NCI-H2196 (cell line): ENCODE measurements at regions not wholly inside any gene's neighbourhood (a gene's known extent, or its start where the extent isn't known, plus 50 kb on each side); places are given as distances from the start of the nearest gene placed in this dataset.

Experiments
- DNase-seq: peaks from one replicate; lab custom pipeline; 2025; ENCODE audit not compliant: unreplicated experiment; lab: John Stamatoyannopoulos, UW

DNA sequence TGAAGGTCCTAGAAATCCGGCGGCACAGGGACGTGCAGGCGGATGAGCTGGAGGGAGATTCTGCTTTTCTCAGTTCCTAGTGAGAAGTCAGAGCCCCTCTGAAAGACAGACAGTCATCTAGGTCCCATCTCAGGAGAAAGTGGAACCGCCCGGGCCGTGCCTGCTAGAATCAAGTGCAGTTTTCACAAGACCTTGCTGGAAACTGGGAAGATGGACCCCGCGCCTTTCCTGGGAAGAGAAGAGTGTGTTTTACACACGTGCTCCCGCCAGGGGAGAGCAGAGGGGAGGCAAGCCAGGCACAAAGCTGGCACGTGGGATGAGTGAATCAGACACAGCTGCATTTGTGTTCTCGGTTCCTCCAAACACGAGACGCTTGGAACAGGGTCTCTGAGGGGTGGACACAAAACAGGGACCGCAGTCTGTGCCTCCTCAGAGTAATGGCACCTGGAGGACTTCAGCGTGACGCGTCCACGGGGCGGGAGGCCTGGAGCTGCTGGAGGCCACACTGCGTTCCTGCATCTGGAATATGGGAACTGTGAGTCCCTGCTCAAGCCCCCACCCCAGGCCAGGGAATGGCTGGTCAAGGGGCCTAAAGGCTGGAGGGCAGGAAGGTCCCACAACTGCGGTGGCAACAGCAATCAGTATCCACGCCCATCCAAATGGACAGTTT lies 218.3 kb downstream of the BRD1 start:
- DNase-seq = no peak

DNA sequence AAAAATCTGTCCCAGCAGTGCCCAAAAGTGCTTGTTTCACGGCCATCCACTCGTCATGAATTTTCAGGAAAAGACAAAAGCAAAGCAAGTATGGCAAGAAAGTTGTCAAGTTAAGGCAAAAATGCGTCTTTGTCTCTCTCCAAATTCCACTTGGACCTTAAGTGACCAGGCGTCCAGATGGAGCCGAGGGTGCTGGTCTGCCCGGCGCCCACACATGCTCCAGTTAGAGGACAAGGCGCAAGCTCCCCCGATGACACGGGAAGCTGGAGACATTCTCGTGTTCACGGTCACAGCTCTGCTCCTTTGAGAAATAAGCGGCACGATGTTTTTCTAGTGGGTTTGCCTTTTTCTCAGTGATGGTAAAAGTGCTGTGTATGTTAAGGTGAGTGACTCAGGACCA lies 219.0 kb downstream of the BRD1 start:
- no peak for DNase-seq

DNA sequence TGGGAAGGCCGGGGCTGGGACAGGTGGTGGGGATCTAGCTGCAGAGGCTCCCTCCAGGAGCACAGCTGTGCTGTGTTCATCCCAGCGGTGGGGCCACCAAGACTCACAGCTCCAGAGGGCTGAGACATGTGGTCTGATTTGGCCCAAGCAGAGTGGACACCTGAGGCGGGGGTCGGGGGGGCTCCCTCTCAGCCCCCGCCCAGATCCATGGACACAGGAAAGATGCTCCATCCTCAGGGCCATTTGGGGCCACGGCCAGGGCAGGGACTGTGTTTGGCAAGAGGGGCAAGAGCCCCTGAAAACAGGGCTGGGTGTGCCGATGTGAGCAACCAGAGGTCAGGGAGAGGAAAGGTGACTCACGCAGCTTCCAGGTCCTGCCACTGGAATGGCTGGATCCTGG lies 219.4 kb downstream of the BRD1 start:
- no peak for DNase-seq

DNA sequence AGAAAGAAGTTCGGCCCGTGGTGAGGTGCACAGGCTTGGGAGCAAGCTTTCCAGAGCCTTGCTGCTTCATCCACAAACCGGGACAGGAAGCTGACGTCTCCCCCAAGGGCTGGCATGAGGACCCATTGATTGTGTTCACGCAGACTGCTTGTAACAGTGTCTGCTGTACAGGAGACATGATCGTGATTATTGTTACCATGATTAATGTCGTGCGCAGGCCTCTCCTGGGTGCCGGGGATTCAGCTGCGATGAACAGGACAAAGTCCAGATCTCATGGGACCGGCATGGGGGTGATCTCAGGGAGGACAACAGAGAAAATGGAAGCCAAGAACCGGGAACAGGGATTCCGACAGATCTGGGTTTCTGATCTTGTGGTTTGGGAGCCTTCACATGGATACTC lies 219.9 kb downstream of the BRD1 start:
- DNase-seq = no peak

DNA sequence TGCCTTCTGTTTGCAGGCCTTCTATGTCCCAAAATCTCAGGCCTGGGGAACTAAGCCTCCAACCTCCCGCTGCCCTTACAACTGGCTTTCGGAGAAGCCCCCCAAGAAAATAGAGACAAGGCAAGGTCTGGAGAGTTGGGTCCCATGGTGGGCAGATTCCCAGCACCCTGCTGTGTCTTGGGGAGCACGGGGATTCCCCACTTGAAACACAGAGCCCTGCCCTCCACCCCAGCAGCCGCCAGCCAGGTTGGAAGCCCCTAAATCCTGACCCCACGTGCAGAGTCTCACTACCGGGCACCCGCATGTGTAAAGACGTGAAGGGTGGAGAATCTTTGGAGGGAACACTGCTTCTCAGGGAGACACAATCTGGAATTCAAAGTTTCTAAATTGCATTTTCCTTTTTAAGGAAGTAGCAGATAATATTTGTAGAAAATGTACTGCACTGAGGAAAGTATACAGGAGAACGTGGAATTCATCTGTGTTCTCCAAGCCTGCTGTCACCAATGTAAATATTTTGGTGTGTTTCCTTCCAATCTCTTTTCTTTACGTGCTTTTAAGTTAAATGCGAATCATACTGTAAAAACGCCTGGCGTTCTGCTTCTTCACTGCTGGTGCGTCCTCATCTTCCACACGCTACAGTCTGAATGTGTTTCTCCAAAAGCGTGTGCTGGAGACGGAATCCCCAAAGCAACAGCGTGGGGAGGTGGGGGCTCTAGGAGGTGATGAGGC lies 220.9 kb downstream of the BRD1 start:
- DNase-seq = no peak

DNA sequence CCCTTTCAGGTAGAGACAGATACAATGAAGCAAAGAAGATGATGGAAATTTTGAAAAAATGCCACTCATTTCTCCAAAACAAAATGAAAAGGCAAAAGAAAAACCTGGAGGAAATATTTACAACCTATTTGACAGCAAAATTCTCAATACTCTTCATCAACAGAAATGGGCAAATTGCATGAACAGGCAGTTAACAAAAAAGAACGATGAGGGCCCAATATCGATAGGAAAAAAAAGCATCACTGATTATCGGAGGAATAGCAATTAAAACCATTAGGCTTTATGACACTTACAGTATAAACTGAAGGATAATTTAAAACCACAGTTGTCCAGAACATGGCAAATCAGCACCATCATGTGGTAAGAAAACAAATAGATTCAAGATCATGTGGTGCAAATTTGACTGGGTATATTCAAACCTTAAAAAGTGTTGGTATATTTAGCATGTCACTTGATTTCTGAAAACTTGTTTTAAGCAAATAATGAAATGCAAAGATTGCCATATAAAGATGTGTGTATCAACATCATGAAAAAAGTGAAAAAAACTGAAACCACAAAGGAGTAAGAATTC lies 222.9 kb downstream of the BRD1 start:
- DNase-seq = no peak

DNA sequence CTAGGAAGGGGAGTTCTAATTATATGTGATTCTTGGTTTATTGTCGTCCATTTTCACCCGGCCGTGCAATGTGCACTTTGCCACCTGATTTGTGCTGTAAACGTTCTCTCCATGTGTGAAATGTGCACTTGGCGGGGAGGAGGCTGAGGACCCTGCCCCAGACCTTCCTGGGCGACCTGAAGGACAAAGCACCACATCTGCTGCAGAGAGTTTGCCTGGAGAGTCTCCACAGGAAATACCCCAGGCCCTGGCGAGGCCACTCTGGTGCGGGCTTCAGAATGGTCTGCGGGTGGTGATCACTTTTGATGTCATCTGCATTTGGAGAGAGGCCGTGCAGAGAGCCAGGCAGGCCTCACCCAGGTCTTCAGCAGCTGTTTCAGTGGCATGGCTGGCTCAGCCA lies 224.7 kb downstream of the BRD1 start:
- DNase-seq = no peak

DNA sequence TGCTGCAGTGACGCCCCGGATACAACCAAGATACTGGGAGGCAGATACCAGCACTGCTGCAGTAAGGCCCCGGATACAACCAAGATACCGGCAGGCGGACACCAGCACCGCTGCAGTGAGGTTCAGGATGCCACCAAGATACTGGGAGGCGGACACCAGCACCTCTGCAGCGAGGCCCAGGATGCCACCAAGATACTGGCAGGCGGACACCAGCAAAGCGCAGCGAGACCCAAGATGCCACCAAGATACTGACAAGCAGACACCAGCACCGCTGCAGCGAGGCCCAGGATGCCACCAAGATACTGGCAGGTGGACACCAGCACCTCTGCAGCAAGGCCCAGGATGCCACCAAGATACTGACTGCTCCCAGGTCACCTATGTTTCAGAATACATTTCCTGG lies 225.2 kb downstream of the BRD1 start:
- DNase-seq = no peak

DNA sequence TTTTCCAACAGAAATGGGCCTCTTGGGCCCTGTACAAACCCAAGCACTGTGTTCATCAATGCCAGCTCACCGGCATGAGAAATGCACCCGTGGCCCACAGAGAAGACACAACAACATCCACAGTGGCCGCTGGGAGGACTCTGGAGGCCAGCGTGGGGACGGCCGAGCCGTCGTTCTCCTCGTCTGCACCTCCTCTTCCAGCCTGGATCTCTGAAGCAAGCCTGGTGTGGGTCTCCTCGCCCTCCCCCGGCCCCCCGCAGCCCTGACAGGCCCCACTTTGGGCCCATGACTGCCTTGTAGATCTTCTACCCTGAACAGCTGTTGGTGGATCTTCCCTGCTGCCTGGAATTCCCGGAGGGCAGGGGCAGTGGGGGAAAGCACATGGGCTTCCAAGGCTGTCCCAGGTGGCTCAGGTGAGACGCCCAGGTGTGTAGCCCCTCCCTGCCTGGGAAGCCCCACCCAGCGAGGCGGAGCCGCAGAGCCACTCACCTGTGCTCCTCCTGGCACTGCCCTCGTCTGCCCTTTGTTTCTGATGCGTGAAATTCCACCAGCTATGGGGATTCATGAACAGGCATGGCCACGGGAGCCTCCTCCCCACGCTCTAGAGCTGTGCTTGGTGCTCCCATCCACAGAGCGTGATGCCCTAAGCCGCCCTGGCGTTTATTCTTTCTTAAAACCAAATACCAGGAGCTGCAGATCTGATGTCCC lies 225.9 kb downstream of the BRD1 start:
- no peak for DNase-seq

DNA sequence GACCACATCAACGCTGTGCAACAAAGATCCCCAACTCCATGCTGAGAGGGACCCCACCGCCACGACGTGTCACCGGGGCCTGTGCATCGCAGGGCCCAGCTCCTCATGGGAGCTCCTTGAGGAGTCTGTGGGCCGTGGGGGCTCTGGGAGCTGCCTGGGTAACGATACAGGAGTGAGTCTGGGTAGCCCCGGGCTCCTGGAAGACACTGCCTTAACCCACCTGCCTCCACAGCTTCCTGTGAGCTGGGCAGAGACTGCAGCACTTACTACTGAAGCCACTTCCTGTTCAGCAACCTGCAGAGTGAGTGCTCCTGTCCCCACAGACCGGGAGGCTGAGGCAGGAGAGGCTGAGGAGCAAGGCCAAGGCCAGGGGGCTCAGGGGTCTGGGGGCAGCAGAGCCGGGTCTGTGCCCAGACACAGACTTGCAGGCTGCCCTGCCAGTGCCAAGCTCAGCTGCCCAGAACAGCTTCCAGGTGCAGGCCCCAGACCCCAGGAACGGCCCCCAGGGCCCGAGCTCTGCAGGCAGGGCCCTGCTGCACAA lies 226.7 kb downstream of the BRD1 start:
- DNase-seq = no peak

DNA sequence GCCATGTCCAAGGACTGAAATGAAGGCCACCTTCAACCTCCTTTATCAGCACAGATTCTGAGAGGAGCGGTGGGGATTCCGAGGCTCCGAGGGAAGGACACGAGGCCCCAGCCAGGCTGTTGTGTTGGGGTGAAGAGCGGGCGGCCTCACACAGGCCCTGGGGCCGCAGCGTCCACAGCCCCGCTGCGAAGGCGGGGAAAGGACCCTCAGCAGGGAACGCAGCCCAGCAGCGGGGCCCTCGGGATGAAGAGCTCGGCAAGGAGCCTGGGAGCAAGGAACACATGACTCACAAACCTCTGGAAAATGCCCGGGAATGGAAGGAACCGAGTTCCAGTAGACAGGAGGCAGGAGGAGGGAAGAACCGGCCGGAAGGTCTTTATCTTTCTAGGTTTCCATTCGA lies 227.2 kb downstream of the BRD1 start:
- no peak for DNase-seq

DNA sequence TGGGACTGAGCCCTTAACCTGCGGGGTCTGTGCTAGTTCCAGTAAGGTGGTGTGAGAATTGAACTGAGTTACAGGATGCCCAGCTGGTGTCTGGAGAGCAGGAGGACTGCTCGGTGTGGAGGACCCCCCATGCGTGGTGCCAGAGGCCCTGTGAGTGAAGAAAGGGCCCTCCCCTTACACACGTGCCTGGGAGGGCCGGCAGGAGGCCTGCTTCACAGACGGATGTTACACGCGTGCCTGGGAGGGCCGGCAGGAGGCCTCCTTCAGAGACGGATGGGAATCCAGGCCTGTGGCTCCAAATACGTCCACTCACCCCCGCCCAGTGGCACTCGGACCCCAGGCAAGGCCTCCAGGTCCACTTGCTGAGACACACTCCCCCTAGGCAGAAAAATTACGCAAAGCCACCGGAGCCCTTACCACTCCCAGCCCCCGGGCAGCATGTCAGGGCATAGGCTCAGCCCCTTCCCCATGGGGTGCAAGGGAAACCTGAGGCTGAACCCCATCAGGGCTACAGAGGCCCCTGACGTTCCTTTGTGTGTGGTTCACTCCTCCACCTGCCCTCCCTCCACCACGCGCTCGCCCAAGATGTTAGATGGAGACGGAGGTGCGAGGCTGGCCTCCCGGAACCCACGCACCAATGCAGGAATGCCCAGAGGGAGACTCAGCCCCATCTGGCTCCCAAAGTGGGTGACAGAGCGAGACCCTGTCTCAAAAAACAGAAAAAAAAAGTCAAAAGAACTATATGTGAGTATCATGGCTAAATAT lies 227.8 kb downstream of the BRD1 start:
- no peak for DNase-seq

DNA sequence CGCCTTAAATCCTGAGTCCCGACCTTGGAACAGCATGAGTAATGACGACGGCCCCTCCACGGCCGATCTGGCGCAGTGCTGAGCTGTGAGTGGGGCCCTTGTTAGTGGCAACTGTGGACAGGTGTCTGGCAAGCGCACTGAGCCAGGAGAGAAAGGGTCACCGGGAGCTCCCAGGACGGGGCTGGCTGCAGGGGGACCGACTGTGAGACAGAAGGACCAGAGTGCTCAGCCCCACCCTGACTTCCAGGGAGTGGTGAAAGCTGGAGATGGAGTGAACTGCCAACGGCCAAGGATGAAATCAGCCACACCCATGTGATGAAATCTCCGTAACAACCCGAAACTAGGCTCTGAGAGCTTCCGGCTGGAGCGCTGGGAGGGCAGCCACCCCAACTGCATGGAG lies 228.6 kb downstream of the BRD1 start:
- no peak for DNase-seq

DNA sequence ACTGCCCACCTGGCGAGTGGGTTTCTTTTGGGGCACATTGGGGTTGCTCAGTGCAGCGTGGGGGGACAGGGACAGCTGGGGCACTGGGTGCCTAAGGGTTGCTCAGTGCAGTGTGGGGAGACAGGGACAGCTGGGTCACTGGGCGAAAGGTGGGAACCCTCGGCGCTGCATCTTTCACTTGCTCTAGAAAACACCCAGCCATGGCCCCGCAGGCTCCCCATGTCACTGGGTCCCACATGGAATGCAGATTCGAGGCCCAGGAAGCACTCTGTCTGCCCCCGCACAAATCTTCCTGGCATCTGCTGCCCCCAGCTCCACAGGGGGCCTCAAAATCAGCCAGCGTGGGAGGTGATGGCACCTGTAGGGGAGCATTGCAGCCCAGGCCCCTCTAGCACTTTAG lies 229.3 kb downstream of the BRD1 start:
- no peak for DNase-seq

DNA sequence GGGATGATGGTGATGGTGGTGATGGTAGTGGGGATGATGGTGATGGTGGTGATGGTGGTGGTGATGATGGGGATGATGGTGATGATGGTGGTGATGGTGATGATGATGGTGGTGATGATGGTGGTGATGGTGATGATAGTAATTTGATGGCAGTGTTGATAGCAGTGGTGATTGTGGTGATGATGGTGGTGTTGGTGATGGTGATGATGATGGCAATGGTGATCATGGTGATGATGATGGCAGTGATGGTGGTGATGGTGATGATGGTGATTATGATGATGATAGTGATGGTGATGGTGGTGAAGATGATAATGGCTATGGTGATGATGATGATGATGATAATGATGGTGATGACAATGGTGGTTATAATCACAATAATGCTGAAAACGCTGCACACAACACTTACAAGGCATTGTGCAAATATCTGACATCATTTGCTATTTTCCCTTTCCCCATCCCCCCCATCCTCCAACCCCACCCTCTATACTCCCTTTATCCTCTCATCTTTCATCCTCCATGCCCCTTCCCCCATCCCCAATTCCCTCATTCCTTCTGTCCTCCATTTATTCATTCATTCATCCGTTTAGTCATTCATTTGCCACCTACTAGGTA lies 230.1 kb downstream of the BRD1 start:
- no peak for DNase-seq

DNA sequence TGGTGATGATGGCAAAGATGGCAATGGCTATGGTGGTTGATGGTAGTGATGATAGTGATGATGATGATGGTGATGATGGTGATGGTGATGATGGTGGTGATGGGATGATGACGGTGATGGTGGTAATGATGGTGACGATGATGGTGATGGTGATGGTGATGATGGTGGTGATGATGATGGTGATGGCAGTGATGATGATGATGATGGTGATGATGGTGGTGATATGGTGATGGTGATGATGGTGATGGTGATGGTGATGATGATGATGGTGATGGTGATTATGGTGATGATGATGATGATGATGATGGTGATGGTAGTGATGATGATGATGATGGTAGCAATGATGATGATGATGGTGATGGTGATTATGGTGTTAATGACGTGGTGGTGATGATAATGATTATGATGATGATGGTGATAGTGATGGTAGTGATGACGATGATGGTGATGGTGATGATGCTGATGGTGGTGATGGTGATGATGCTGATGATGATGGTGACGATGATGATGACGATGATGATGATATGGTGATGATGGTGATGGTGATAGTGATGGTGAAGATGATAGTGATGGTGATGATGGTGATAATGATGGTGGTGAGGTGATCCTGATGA lies 232.1 kb downstream of the BRD1 start:
- DNase-seq = no peak

DNA sequence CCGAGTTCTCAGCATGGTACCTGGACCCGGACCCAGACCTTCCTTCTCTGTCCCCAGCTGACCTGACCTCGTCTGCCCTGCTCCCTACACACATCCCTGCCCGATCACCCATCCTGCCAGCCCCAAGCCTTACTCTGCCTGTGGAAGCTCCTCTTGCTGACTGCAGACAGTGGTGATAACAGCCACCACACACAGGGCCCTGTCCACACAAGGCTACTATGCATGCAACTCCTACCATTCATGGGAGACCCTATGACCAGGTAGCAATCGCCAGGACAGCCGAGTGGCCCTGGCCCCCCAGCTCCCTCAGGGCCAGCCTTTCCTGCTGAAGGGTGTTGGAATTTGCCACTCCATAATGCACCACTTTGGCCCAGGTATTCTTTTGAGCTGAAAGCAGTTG lies 233.6 kb downstream of the BRD1 start:
- no peak for DNase-seq

DNA sequence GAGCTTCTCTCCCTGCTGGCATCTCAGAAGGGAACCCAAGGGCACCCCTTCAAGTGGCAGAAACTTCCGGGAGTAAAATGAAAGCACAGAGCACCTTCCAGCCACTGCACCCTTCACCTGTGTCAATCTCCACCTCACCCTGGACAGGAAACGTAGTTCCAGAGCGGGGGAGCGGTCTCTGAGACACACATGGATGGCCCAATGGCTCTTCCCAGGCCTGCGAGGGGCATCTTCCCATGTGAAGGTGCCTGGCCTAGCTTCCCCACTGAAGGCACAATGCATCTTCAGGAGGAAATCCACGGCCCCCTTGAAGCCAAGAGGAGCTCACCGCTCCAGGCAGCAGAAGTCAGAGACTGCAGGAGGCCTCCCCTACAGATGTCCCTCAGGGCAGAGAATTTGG lies 234.2 kb downstream of the BRD1 start:
- DNase-seq = no peak

DNA sequence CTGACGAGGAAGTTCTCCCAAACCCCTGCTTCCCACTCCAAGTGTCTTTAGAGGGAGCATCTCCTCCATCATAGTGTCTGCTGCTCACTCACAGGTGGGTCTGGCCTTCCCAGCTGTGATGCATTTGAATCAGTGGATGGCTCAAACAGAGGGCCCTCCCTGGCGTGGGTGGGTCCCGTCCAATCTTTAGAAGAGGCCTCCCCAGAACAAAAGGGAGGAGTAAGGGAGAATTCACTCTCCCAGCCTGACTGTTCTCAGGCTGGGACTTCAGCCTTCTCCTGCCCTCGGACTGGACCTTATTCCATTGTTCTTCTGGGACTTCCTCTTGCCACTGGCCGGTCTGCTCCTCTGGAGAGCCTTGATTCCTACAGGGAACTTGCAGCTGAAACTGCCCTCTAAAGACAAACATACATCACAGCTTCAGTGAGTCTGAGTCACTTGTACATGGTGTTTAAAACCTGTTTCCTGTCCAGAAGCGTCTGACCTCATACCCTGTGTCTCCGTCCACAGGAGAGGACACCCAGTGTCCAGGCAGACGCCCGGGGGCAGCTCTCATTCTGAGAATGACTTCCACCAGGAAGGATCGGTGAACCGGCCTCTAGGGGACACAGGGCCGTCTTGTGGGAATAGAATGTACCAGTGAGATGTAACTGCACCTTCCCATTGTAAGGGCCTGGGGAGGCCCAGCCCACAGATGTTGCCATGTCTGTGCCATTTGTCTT lies 234.7 kb downstream of the BRD1 start:
- DNase-seq = no peak
